Thyroid gland (tissue), 4 donors: ENCODE measurements at regions not wholly inside any gene's neighbourhood (a gene's known extent, or its start where the extent isn't known, plus 50 kb on each side); places are given as distances from the start of the nearest gene placed in this dataset.

Experiments
- CTCF ChIP-seq, 6 experiments: fragments of 200-600 bp in 3 of 6; fragments of 450-650 bp in 3 of 6; sonication (generic) in 3 of 6; IDR thresholded peaks; one replicate each; pipeline ENCODE4 v1.5.1; 2016 to 2019; ENCODE audit warnings: antibody characterized with exemption in 6 of 6, mild to moderate bottlenecking in 2 of 6, inconsistent platforms in 1 of 6, moderate library complexity in 1 of 6
- POLR2A ChIP-seq, 2 donors: fragments of 450-650 bp; IDR thresholded peaks; one replicate each; pipeline ENCODE4 v1.6.1; 2017; ENCODE audit warnings: antibody characterized with exemption in 2 of 2, mild to moderate bottlenecking in 2 of 2, moderate library complexity in 1 of 2

DNA sequence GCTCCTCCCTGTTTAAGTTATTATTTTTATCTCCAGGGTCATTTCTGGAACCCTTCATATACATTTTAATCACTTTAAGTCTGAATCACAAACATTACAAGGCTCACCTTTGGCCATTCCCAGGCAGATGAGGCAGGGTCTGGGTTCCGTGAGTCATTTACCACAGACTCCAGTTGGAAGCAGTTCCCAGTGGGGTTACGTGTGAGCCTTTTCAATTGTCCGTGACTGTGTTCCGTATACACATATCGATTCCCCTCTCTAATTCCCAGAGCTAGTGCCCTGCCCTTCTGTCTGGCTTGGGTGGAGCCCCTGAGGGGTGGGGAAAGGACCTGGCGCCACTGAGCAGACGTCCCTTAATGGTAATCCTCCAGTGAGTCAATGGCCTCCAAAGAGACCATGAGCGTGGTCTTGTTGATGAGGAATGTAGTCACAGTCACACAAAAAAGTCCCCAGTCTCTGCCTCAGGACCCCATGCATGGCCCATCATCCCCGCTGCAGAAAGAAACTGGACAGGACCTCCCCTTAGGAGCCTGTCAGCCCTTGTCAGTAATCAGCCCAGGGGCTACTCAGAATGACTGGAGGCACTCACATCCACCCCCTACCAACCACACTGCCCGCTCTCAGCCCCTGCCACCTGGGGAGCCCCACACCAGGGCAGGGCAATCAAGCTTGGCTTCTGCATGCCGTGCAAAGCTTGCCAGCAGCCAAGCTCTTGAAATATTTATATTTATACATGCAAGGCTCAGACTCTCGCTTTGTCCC, 144.4 kb downstream of the ZIC5 start:
- TF ChIP-seq POLR2A (IDR thresholded peaks at IDR 0.05) (no peak), CTCF (IDR thresholded peaks at IDR 0.05) (no peak)
